ENCODE measurements at regions not wholly inside any gene's neighbourhood (a gene's known extent, or its start where the extent isn't known, plus 50 kb on each side); places are given as distances from the start of the nearest gene placed in this dataset.

GRCh38 chr18:10371165-10371564 is 83.3 kb upstream of the APCDD1 start:
- no peaks in the 10 kb centered on the region for H3K27me3 Mint-ChIP-seq

DNA sequence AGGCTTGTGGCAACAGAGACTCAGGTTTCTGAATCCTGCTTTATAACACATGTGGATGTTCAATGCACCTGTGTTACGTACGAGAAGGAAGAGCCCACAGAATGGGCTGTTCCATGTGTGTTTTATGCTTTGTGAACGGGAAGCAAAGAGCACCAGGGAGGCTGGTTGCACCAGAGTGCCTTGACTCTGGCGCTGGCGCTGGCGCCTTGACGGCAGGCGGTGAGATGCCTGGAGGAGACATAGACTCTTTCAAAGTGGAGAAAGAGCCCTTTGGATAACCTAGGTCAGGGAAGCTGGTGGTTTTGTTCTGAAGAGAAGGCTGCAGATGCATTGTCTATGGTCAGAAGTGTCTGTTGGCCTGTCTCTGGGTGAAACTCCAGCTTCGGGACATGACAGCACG is 80.2 kb upstream of the APCDD1 start:
- H3K4me1 Mint-ChIP-seq = no peaks in the 10 kb centered on the region
- intact Hi-C loops (cut with DNase I, micrococcal nuclease) = no loop called here
- no peak overlapping the region for H3K27ac Mint-ChIP-seq

More at GRCh38 chr18:10371165-10371564, 83.3 kb upstream of the APCDD1 start:
- intact Hi-C loops (cut with DNase I, micrococcal nuclease) = no loop called here
- Mint-ChIP-seq H3K4me1 (no peaks in the 10 kb centered on the region), H3K9me3 (ENCODE audit: low read depth) (no peaks in the 10 kb centered on the region), H3K27ac (no peak overlapping the region), H3K4me3 (no peak overlapping the region), H3K36me3 (ENCODE audit: low read depth) (no peaks in the 10 kb centered on the region)
- no peak for DNase-seq
- no peak for ATAC-seq
- ChIA-PET CTCF (no interaction called here), POLR2A (no interaction called here)

GRCh38 chr18:10374636-10375293 is 79.7 kb upstream of the APCDD1 start:
- H3K4me1 Mint-ChIP-seq = no peaks in the 10 kb centered on the region
- POLR2A ChIA-PET = no interaction called here

More for the DNA sequence above, 80.2 kb upstream of the APCDD1 start:
- no peaks in the 10 kb centered on the region for H3K9me3 Mint-ChIP-seq (ENCODE audit: low read depth)
- peaks cover 2% of the 10 kb centered on the region for H3K27me3 Mint-ChIP-seq
- ATAC-seq (no peak), DNase-seq (no peak)
- H3K36me3 Mint-ChIP-seq (ENCODE audit: low read depth) = no peaks in the 10 kb centered on the region
- H3K4me3 Mint-ChIP-seq = no peak overlapping the region
- POLR2A ChIA-PET = no interaction called here
- CTCF ChIA-PET = no interaction called here

GRCh38 chr18:10376731-10377130 is 77.7 kb upstream of the APCDD1 start:
- DNase-seq = no peak
- H3K36me3 Mint-ChIP-seq (ENCODE audit: low read depth) = no peaks in the 10 kb centered on the region
- no peaks in the 10 kb centered on the region for H3K9me3 Mint-ChIP-seq (ENCODE audit: low read depth)
- H3K4me1 Mint-ChIP-seq = no peaks in the 10 kb centered on the region
- H3K27me3 Mint-ChIP-seq = peaks cover 2% of the 10 kb centered on the region
- CTCF ChIA-PET = interaction anchor here (1.2 kb wide), 1 partner anchor 35 kb away, joined by 4 read pairs; no protein-coding TSS in a partner anchor
- intact Hi-C loops (cut with DNase I, micrococcal nuclease) = no loop called here
- no peak overlapping the region for H3K4me3 Mint-ChIP-seq
- no peak for ATAC-seq
- no peak overlapping the region for H3K27ac Mint-ChIP-seq
- POLR2A ChIA-PET = no interaction called here

More at GRCh38 chr18:10374636-10375293, 79.7 kb upstream of the APCDD1 start:
- H3K9me3 Mint-ChIP-seq (ENCODE audit: low read depth) = no peaks in the 10 kb centered on the region
- CTCF ChIA-PET = interaction anchor here (0.5 kb wide), 1 partner anchor 86 kb away, joined by 3 read pairs; no protein-coding TSS in a partner anchor
- intact Hi-C loops (cut with DNase I, micrococcal nuclease) = loop anchor here in 1 of 2 experiments (1.0 kb wide), 1 partner anchor 50 kb away; no protein-coding TSS in a partner anchor
- H3K36me3 Mint-ChIP-seq (ENCODE audit: low read depth) = no peaks in the 10 kb centered on the region
- H3K27ac Mint-ChIP-seq = no peak overlapping the region
- DNase-seq (no peak), ATAC-seq (no peak)
- no peak overlapping the region for H3K4me3 Mint-ChIP-seq
- peaks cover 2% of the 10 kb centered on the region for H3K27me3 Mint-ChIP-seq

GRCh38 chr18:10377956-10378355 is 76.5 kb upstream of the APCDD1 start:
- no peaks in the 10 kb centered on the region for H3K9me3 Mint-ChIP-seq (ENCODE audit: low read depth)
- POLR2A ChIA-PET = no interaction called here

DNA sequence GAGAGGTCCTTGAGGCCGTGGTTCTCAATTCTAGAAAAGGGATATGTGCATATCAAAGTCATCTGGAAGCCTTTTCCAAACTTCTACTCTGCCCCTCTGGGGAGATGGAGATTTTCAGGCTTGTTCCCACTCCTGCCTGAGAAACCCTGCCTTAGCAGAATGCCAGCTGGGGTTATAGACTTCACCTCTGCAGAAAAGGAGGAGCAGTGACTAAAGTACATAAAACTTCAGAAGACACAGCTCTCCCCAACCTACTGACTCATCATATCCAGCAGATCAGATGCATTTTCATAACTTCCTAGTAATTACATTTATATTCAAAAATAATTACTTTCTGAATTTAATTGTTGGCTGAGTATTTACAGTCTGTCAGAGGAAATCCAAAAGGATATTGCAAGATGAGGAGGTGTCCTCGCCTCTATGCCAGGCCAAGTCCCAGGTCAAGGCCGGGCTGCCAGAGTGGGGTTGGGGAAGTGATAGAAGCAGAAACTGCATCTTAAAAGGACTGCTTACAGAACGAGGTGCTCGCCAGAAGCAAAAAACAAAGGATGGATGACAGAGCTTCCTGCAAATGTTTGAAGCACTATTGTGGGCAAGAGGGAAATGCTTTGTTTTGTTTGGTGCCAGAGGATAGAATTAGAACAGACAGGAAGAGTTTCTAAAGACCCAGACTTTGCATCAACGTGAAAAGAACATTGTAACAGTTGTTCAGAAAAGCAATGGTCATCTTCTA is 75.6 kb upstream of the APCDD1 start:
- intact Hi-C loops (cut with DNase I, micrococcal nuclease) = no loop called here
- H3K27ac Mint-ChIP-seq = no peak overlapping the region
- ChIA-PET POLR2A (no interaction called here), CTCF (no interaction called here)
- ATAC-seq (no peak), DNase-seq (no peak)
- no peak overlapping the region for H3K4me3 Mint-ChIP-seq
- no peaks in the 10 kb centered on the region for H3K36me3 Mint-ChIP-seq (ENCODE audit: low read depth)
- H3K27me3 Mint-ChIP-seq = peaks cover 2% of the 10 kb centered on the region
- no peaks in the 10 kb centered on the region for H3K9me3 Mint-ChIP-seq (ENCODE audit: low read depth)
- H3K4me1 Mint-ChIP-seq = no peaks in the 10 kb centered on the region

More at GRCh38 chr18:10377956-10378355, 76.5 kb upstream of the APCDD1 start:
- ATAC-seq (no peak), DNase-seq (no peak)
- H3K36me3 Mint-ChIP-seq (ENCODE audit: low read depth) = no peaks in the 10 kb centered on the region
- H3K27me3 Mint-ChIP-seq = peaks cover 2% of the 10 kb centered on the region
- H3K27ac Mint-ChIP-seq = no peak overlapping the region
- CTCF ChIA-PET = no interaction called here
- intact Hi-C loops (cut with DNase I, micrococcal nuclease) = no loop called here
- H3K4me3 Mint-ChIP-seq = no peak overlapping the region
- no peaks in the 10 kb centered on the region for H3K4me1 Mint-ChIP-seq

DNA sequence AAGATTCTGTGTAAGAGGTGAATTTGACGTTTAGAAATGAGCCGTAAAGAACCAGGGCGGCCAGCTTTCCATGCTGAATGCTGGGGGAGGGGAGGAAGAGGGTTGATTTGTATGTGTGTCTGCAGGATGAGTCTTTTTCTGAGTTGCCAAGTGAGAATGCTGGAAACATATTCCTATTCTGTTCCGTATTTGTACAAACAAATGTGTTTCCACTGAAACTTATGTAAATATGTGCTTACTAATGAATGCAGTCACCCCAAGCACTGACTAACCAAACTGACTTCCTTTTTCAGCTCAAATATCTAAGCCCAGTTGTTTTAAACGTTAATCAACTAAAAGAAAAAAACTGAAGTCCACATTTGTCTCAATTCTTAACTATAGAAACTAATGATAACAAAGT is 74.9 kb upstream of the APCDD1 start:
- ChIA-PET CTCF (no interaction called here), POLR2A (no interaction called here)
- no peak overlapping the region for H3K4me3 Mint-ChIP-seq
- ATAC-seq (no peak), DNase-seq (no peak)
- no peaks in the 10 kb centered on the region for H3K4me1 Mint-ChIP-seq
- peaks cover 2% of the 10 kb centered on the region for H3K27me3 Mint-ChIP-seq
- no peaks in the 10 kb centered on the region for H3K36me3 Mint-ChIP-seq (ENCODE audit: low read depth)
- intact Hi-C loops (cut with DNase I, micrococcal nuclease) = no loop called here
- no peaks in the 10 kb centered on the region for H3K9me3 Mint-ChIP-seq (ENCODE audit: low read depth)
- no peak overlapping the region for H3K27ac Mint-ChIP-seq

DNA sequence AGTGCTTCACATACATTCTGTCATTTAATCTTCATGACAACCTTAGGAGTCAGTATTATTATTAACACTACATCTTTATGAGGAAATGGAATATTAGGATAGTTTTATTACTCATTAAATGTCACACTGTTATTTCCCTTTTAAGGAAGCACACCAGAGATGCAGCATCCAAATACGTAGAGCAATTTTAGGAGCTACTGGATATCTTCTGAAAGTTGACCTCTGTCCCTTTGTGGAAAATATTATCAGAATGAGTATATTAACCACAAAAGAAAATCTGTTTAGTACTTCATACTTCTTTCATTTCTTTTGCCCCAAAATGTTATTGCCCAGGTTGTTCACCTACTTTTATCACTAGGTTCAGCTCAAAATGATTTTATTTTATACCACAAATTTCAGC is 72.9 kb upstream of the APCDD1 start:
- ChIA-PET CTCF (no interaction called here), POLR2A (no interaction called here)
- Mint-ChIP-seq H3K4me3 (no peak overlapping the region), H3K27me3 (peaks cover 3% of the 10 kb centered on the region), H3K9me3 (ENCODE audit: low read depth) (no peaks in the 10 kb centered on the region), H3K4me1 (no peaks in the 10 kb centered on the region), H3K27ac (no peak overlapping the region), H3K36me3 (ENCODE audit: low read depth) (no peaks in the 10 kb centered on the region)
- intact Hi-C loops (cut with DNase I, micrococcal nuclease) = no loop called here
- no peak for ATAC-seq
- no peak for DNase-seq

GRCh38 chr18:10381951-10382350 is 72.5 kb upstream of the APCDD1 start:
- H3K4me1 Mint-ChIP-seq = no peaks in the 10 kb centered on the region
- peaks cover 5% of the 10 kb centered on the region for H3K27me3 Mint-ChIP-seq
- DNase-seq (no peak), ATAC-seq (no peak)
- H3K27ac Mint-ChIP-seq = no peak overlapping the region
- CTCF ChIA-PET = no interaction called here
- intact Hi-C loops (cut with DNase I, micrococcal nuclease) = no loop called here
- no peaks in the 10 kb centered on the region for H3K9me3 Mint-ChIP-seq (ENCODE audit: low read depth)
- POLR2A ChIA-PET = no interaction called here
- no peak overlapping the region for H3K4me3 Mint-ChIP-seq
- H3K36me3 Mint-ChIP-seq (ENCODE audit: low read depth) = no peaks in the 10 kb centered on the region

DNA sequence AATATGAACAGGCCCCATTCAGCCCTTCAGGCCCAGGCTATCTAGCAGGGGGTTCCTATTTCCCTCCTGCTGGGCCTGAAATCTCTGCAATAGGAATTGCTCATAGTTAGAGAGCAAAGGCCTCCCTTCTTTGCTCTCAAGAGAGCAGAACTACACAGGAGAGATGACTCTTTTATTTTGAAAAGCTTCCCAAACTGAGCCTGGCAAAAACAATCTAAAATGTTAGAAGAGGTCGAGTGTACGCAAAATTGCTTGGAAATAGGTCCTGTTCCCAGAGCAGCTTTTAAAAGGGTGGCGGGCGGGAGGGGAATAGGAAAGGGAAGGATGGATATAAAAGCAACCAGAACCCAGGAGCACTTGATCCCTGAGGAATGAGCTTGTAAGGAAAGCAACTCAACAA is 68.4 kb upstream of the APCDD1 start:
- Mint-ChIP-seq H3K27ac (no peak overlapping the region), H3K4me3 (no peak overlapping the region), H3K36me3 (ENCODE audit: low read depth) (no peaks in the 10 kb centered on the region), H3K27me3 (peaks cover 16% of the 10 kb centered on the region), H3K9me3 (ENCODE audit: low read depth) (no peaks in the 10 kb centered on the region), H3K4me1 (no peaks in the 10 kb centered on the region)
- intact Hi-C loops (cut with DNase I, micrococcal nuclease) = no loop called here
- ChIA-PET POLR2A (no interaction called here), CTCF (no interaction called here)
- ATAC-seq (no peak), DNase-seq (no peak)

DNA sequence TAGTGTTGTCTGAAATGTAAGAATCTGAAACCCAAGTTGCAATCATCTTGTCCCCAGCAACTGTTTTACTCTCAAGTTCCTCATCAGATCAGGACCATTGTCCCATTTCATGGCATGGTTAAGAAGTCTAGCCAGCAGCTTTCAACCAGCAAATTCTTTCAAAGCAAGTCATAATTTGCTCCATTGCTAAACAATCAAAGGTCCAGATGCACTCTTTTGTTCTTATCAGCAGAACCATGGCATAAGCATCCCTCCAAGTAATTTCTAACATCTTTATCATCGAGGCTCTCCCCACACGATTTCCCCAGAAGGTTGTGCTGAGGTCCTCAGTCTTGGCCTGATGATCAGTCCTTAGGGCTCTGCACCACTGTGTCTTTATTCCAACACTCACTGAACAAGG is 67.5 kb upstream of the APCDD1 start:
- peaks cover 18% of the 10 kb centered on the region for H3K27me3 Mint-ChIP-seq
- H3K9me3 Mint-ChIP-seq (ENCODE audit: low read depth) = no peaks in the 10 kb centered on the region
- peaks cover 8% of the 10 kb centered on the region for H3K4me1 Mint-ChIP-seq
- CTCF ChIA-PET = no interaction called here
- intact Hi-C loops (cut with DNase I, micrococcal nuclease) = no loop called here
- DNase-seq = no peak
- no peak overlapping the region for H3K27ac Mint-ChIP-seq
- no peaks in the 10 kb centered on the region for H3K36me3 Mint-ChIP-seq (ENCODE audit: low read depth)
- POLR2A ChIA-PET = no interaction called here
- ATAC-seq = no peak
- no peak overlapping the region for H3K4me3 Mint-ChIP-seq

DNA sequence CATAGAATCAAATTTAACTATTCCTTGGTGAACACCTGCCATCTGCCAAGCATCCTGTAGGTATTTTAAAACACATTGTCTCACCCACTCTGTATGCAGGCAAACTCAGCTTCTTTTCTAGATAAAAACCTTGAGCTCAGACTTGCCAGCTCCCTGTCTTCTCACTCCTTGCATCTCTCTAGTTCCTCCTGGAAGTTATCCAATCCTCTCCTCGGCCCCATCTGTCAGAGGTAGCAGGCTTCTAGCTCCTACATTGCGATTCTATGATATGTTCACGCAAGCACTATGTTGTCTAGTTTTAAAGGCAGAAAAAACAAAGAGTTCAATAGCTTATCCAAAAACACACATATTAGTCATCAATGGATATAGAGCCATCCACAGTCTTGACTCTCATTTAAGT is 67.0 kb upstream of the APCDD1 start:
- CTCF ChIA-PET = no interaction called here
- POLR2A ChIA-PET = no interaction called here

More for the DNA sequence above, 67.0 kb upstream of the APCDD1 start:
- ATAC-seq = no peak
- no peak for DNase-seq
- intact Hi-C loops (cut with DNase I, micrococcal nuclease) = no loop called here
- no peaks in the 10 kb centered on the region for H3K36me3 Mint-ChIP-seq (ENCODE audit: low read depth)
- H3K27me3 Mint-ChIP-seq = peaks cover 18% of the 10 kb centered on the region
- no peak overlapping the region for H3K27ac Mint-ChIP-seq
- no peak overlapping the region for H3K4me3 Mint-ChIP-seq
- peaks cover 10% of the 10 kb centered on the region for H3K4me1 Mint-ChIP-seq
- H3K9me3 Mint-ChIP-seq (ENCODE audit: low read depth) = no peaks in the 10 kb centered on the region

All from activated CD4-positive, alpha-beta T cell treated with anti-CD3 and anti-CD28 coated beads for 36 hours (primary cell).